A549 (cell line): ENCODE measurements at regions not wholly inside any gene's neighbourhood (a gene's known extent, or its start where the extent isn't known, plus 50 kb on each side); places are given as distances from the start of the nearest gene placed in this dataset.
"Not testable (repeated sequence)": the region's sequence is repeated elsewhere in the genome, so short reads cannot be mapped to it uniquely, and the experiment has no call there.

Experiments
- ATAC-seq, 2 experiments: fragments of 200-7000 bp in 1 of 2; fragments of >200 bp in 1 of 2; cut with Nextera tagmentation in 1 of 2; cut with Tn5 transposase in 1 of 2; 3 replicates each; pipeline versions ENCODE4 v1.8.0 to v1.9.1; 2018 to 2020; ENCODE audit warnings: mild to moderate bottlenecking in 1 of 2, moderate library complexity in 1 of 2
- CTCF ChIA-PET: fragments of 300-600 bp; sonication (Branson Sonifier 250); formaldehyde crosslinking; extraction: SDS; loops from one replicate; lab custom pipeline; 2021; ENCODE audit warnings: antibody characterized with exemption, inconsistent platforms; lab: Yijun Ruan, JAX
- POLR2A ChIA-PET: fragments of 350-600 bp; formaldehyde crosslinking; extraction: SDS; loops from one replicate; lab custom pipeline; 2021; ENCODE audit warnings: antibody characterized with exemption, inconsistent platforms; lab: Yijun Ruan, JAX
- DNase-seq, 2 experiments: peaks; one replicate each; pipeline versions ENCODE4 v3.0.0 to v3.0.0-alpha.2; 2011 to 2016; ENCODE audit warnings: low read depth in 1 of 2, low spot score in 1 of 2
- FAIRE-seq: peaks from 2 replicates; lab custom pipeline; 2011; peaks lifted over from hg19 to GRCh38; lab: Jason Lieb, UNC
- H3K27ac ChIP-seq, 2 experiments: fragments of >200 bp; sonication (Bioruptor Twin); formaldehyde crosslinking; 3 replicates each; pipeline ENCODE4 v1.5.1; 2016 to 2017
- H3K4me1 ChIP-seq: fragments of >200 bp; sonication (Bioruptor Twin); formaldehyde crosslinking; 3 replicates; pipeline ENCODE4 v1.6.1; 2016
- H3K4me2 ChIP-seq: fragments of >200 bp; sonication (Bioruptor Twin); formaldehyde crosslinking; 3 replicates; pipeline ENCODE4 v1.6.1; 2016
- H3K4me3 ChIP-seq: fragments of >200 bp; sonication (Bioruptor Twin); formaldehyde crosslinking; 3 replicates; pipeline ENCODE4 v1.5.1; 2016
- H3K9me3 ChIP-seq: fragments of >200 bp; sonication (Bioruptor Twin); formaldehyde crosslinking; 3 replicates; pipeline ENCODE4 v1.6.1; 2016
- ATOH8 ChIP-seq: fragments of 250-450 bp; sonication (Bioruptor Pico); IDR thresholded peaks from 2 replicates; pipeline ENCODE4 v1.5.0; 2020; ENCODE audit warnings: low read depth, mild to moderate bottlenecking, moderate library complexity
- CBX2 ChIP-seq: fragments of 200-600 bp; sonication (generic); IDR thresholded peaks from 2 replicates; pipeline ENCODE4 v1.6.1; 2016; ENCODE audit warnings: low read depth, mild to moderate bottlenecking, borderline replicate concordance
- CEBPB ChIP-seq, 2 experiments: fragments of >200 bp in 1 of 2; sonication (Bioruptor Twin) in 1 of 2; formaldehyde crosslinking in 1 of 2; IDR thresholded peaks; 2 replicates each; pipeline ENCODE4 v1.6.1; 2012 to 2016
- E2F6 ChIP-seq: IDR thresholded peaks from 2 replicates; pipeline ENCODE4 v1.6.1; 2012; ENCODE audit warnings: low read depth, borderline replicate concordance
- EHF ChIP-seq: fragments of 250-450 bp; sonication (Bioruptor Pico); IDR thresholded peaks from 2 replicates; pipeline ENCODE4 v1.5.0; 2020; ENCODE audit warnings: mild to moderate bottlenecking
- EP300 ChIP-seq, 2 experiments: fragments of >200 bp; sonication (Bioruptor Twin); formaldehyde crosslinking; IDR thresholded peaks; 2 replicates in 1 of 2; 3 replicates in 1 of 2; pipeline ENCODE4 v1.6.1; 2016 to 2017
- ESRRA ChIP-seq: fragments of 150-350 bp; IDR thresholded peaks from 2 replicates; pipeline ENCODE4 v1.6.1; 2014; ENCODE audit warnings: mild to moderate bottlenecking, low read length, borderline replicate concordance
- FOXS1 ChIP-seq: fragments of 250-450 bp; sonication (Bioruptor Pico); IDR thresholded peaks from 2 replicates; pipeline ENCODE4 v1.5.0; 2020; ENCODE audit warnings: mild to moderate bottlenecking, moderate library complexity
- HOXB13 ChIP-seq: fragments of 250-450 bp; sonication (Bioruptor Pico); IDR thresholded peaks from 2 replicates; pipeline ENCODE4 v1.5.0; 2020; ENCODE audit warnings: low read depth, mild to moderate bottlenecking, moderate library complexity
- MYC ChIP-seq: IDR thresholded peaks from 2 replicates; pipeline ENCODE4 v1.6.1; 2012; ENCODE audit warnings: mild to moderate bottlenecking, inconsistent platforms, low read length, improper control_type of control experiment, borderline replicate concordance
- NPAS2 ChIP-seq: fragments of 250-450 bp; sonication (Bioruptor Pico); IDR thresholded peaks from 2 replicates; pipeline ENCODE4 v1.8.0; 2022; ENCODE audit warnings: mild to moderate bottlenecking, moderate library complexity, borderline replicate concordance
- NR3C1 ChIP-seq: fragments of >200 bp; sonication (Bioruptor Twin); formaldehyde crosslinking; IDR thresholded peaks from 3 replicates; pipeline ENCODE4 v1.6.1; 2017
- PHF8 ChIP-seq: fragments of 200-600 bp; sonication (generic); IDR thresholded peaks from 2 replicates; pipeline ENCODE4 v1.6.1; 2016; ENCODE audit warnings: low read depth, mild to moderate bottlenecking, antibody characterized with exemption, moderate library complexity, borderline replicate concordance
- RCOR1 ChIP-seq: fragments of 150-350 bp; IDR thresholded peaks from 2 replicates; pipeline ENCODE4 v1.6.1; 2014; ENCODE audit warnings: antibody characterized with exemption, low read length, low read depth
- RNF2 ChIP-seq: fragments of 200-600 bp; sonication (generic); IDR thresholded peaks from 2 replicates; pipeline ENCODE4 v1.6.1; 2016; ENCODE audit warnings: low read depth, mild to moderate bottlenecking, antibody characterized with exemption, moderate library complexity, borderline replicate concordance
- SMC3 ChIP-seq: fragments of >200 bp; sonication (Bioruptor Twin); formaldehyde crosslinking; IDR thresholded peaks from 3 replicates; pipeline ENCODE4 v1.6.1; 2018; ENCODE audit warnings: inconsistent platforms
- TP53 ChIP-seq: fragments of 250-450 bp; sonication (Bioruptor Pico); IDR thresholded peaks from 2 replicates; pipeline ENCODE4 v1.5.0; 2021; ENCODE audit warnings: mild to moderate bottlenecking, moderate library complexity
- ZFP36 ChIP-seq: fragments of 450-650 bp; IDR thresholded peaks from 2 replicates; pipeline ENCODE4 v1.6.1; 2014; ENCODE audit warnings: borderline replicate concordance; ENCODE audit not compliant: partially characterized antibody
- ZNF302 ChIP-seq: fragments of 250-450 bp; sonication (Bioruptor Pico); IDR thresholded peaks from 2 replicates; pipeline ENCODE4 v1.9.0; 2021; ENCODE audit warnings: inconsistent platforms, mild to moderate bottlenecking, moderate library complexity
- WGBS: methylation state at CpG from one replicate; pipeline ENCODE4 v1.1.6; 2017; ENCODE audit errors: missing lambda C conversion rate; 5-methylcytosine and 5-hydroxymethylcytosine counted together
- TF ChIP-seq, protein P1 (sequence below): fragments of >200 bp; sonication (Bioruptor Twin); formaldehyde crosslinking; IDR thresholded peaks from 2 replicates; pipeline ENCODE4 v1.6.1; 2016
- TF ChIP-seq, protein P2 (sequence below): IDR thresholded peaks from 2 replicates; pipeline ENCODE4 v1.6.1; 2012
- TF ChIP-seq, protein P3 (sequence below): fragments of >200 bp; sonication (Bioruptor Twin); formaldehyde crosslinking; IDR thresholded peaks from 3 replicates; pipeline ENCODE4 v1.6.1; 2016

DNA sequence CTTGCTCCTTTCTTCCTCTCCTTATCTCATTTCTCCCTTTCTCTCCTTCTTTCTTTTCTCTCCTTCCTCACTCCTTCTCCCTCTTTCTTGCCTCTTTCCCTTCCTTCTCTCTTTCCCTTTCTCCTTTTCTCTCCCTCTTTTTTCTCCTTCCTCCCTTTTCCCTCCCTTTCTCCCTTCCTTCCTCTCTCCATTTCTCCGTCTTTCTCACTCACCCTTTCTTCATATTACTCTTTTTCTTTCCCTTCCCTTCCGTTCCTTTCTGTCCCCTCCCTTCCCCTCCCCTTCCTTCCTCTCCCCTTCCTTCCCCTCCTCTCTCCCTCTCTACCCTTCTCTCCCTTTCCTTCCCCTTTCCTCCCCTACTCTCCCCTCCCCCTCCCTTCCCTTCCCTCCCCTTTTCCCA, 240.8 kb downstream of the HS3ST3B1 start:
- Histone ChIP-seq H3K9me3 (peaks cover 4% of the 10 kb centered on the region; the same call in 1 of the 3 replicates), H3K4me1 (no peaks in the 10 kb centered on the region), H3K4me3 (no peak overlapping the region), H3K4me2 (no peak overlapping the region), H3K27ac (no peak overlapping the region)
- no peak for ATAC-seq
- CTCF ChIA-PET: no interaction called here
- 64% methylated on average over 2 of the region's 2 CpGs for WGBS
- FAIRE-seq: no peak
- POLR2A ChIA-PET: no interaction called here
- DNase-seq: no peak
- TF ChIP-seq, protein P1, sequence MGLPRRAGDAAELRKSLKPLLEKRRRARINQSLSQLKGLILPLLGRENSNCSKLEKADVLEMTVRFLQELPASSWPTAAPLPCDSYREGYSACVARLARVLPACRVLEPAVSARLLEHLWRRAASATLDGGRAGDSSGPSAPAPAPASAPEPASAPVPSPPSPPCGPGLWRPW: no peak
- TF ChIP-seq MYC (no peak), FOXS1 (CRISPR knock-in tag) (no peak), ZFP36 (no peak), ESRRA (no peak), CEBPB (IDR thresholded peaks at IDR 0.05) (no peak), NR3C1 (no peak), RNF2 (no peak), CBX2 (no peak), PHF8 (no peak), ZNF302 (CRISPR knock-in tag) (no peak), EHF (CRISPR knock-in tag) (no peak), ATOH8 (CRISPR knock-in tag) (no peak), RCOR1 (no peak), HOXB13 (no peak), NPAS2 (CRISPR knock-in tag) (no peak), EP300 (IDR thresholded peaks at IDR 0.05) (no peak), TP53 (no peak), SMC3 (no peak)

DNA sequence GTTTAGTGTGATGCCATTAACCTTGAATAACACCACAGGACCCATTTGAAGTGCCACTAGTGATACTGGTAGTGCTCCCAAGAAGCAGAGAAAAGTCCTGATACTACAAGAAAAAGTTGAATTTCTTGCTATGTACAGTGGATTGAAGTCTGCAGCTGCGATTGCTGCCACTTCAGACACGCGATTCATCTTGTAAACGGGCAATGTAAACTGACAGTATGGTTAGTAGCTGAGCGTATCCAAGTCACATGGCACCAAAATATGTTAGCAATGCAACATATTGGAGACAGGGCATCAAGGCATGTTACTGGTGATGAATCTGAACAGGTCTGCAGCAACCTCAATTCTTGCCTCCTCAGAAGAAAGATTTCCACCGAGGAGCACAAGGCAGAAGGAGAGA, 238.9 kb downstream of the HS3ST3B1 start:
- DNase-seq (no peak), ATAC-seq (no peak), FAIRE-seq (peak; percentile 80)
- H3K4me2 ChIP-seq: no peak overlapping the region
- TF ChIP-seq, protein P2, sequence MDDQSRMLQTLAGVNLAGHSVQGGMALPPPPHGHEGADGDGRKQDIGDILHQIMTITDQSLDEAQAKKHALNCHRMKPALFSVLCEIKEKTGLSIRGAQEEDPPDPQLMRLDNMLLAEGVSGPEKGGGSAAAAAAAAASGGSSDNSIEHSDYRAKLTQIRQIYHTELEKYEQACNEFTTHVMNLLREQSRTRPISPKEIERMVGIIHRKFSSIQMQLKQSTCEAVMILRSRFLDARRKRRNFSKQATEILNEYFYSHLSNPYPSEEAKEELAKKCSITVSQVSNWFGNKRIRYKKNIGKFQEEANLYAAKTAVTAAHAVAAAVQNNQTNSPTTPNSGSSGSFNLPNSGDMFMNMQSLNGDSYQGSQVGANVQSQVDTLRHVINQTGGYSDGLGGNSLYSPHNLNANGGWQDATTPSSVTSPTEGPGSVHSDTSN: no peak
- TF ChIP-seq E2F6 (no peak), CEBPB (IDR thresholded peaks at IDR 0.05) (no peak)
- TF ChIP-seq, protein P3, sequence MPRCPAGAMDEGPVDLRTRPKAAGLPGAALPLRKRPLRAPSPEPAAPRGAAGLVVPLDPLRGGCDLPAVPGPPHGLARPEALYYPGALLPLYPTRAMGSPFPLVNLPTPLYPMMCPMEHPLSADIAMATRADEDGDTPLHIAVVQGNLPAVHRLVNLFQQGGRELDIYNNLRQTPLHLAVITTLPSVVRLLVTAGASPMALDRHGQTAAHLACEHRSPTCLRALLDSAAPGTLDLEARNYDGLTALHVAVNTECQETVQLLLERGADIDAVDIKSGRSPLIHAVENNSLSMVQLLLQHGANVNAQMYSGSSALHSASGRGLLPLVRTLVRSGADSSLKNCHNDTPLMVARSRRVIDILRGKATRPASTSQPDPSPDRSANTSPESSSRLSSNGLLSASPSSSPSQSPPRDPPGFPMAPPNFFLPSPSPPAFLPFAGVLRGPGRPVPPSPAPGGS: no peak
- 49% methylated on average over 6 of the region's 6 CpGs for WGBS
- no peak overlapping the region for H3K27ac ChIP-seq
- ChIA-PET CTCF (interaction anchor here (1.0 kb wide), 1 partner anchor 387 kb away, joined by 3 read pairs; no protein-coding TSS in a partner anchor), POLR2A (no interaction called here)
- no peaks in the 10 kb centered on the region for H3K4me1 ChIP-seq
- peaks cover 4% of the 10 kb centered on the region; the same call in 1 of the 3 replicates for H3K9me3 ChIP-seq
- H3K4me3 ChIP-seq: no peak overlapping the region

DNA sequence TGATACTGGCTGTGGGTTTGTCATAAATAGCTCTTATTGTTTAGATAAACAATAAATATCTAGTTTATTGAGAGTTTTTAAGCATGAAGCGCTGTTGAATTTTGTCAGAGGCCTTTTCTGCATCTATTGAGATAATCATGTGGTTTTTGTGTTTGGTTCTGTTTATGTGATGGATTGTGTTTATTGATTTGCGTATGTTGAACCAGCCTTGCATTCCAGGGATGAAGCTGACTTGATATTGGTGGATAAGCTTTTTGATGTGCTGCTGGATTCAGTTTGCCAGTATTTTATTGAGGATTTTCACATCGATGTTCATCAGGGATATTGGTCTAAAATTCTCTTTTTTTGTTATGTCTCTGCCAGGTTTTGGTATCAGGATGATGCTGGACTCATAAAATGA, 231.4 kb downstream of the HS3ST3B1 start:
- POLR2A ChIA-PET, H3K4me3 ChIP-seq, H3K4me1 ChIP-seq, DNase-seq, H3K27ac ChIP-seq, CTCF ChIA-PET, H3K4me2 ChIP-seq, FAIRE-seq, ATAC-seq: not testable (repeated sequence)
- WGBS: 15% methylated on average over 3 of the region's 3 CpGs
- peaks cover 13% of the 10 kb centered on the region; the same call in 1 of the 3 replicates for H3K9me3 ChIP-seq
